CD4-positive, alpha-beta T cell treated with Interferon gamma for 1 hour (primary cell): ENCODE measurements at regions not wholly inside any gene's neighbourhood (a gene's known extent, or its start where the extent isn't known, plus 50 kb on each side); places are given as distances from the start of the nearest gene placed in this dataset.
"Not testable (repeated sequence)": the region's sequence is repeated elsewhere in the genome, so short reads cannot be mapped to it uniquely, and the experiment has no call there.

Experiments used
- DNase-seq: peaks from one replicate; pipeline ENCODE4 v3.0.0-alpha.2; 2020

DNA sequence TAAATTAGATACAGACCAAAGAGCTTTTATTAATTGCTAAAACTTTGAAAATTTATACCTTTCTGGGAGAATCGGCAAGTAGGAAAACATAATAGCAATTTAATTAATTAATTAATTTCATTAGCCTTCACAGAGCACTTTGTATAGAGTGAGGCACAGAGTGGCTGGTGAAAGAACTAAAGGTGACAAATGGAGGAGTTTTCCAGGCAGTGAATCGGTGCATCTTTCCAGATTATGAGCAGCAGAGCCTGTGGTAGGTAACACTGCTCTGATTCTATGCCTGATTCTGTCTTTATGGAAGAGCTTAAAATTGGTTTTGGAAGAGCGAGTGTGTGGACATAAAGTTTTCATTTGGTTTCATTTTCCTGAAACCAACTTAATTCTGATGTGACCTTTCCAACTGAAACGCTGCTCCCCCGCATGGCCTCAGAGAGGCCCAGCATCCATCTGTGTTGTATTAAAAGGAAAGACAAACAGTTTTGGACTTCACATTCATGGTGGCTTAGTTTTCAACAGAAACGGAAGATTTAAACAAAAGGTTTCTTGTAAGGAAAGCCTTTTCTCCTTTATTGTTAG, 188.9 kb upstream of the RPS23 start:
- no peak for DNase-seq

DNA sequence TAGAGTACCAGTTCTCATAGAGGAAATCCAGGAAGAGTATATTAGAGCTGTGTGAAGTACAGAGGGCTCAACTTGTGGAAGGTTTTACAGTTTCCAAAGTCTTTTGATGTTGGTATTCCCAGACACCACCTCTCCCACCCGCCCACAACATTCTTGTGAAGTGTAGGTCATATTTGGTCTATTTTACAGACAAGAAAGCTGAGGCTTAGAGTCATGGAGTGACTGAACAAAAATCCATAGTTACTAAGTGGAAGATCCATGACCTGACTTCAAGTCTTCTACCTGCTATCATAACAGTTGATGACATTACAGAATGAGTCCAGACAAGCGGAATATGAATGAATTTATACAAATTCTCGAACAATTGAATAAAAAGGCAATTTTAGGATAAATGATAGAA, 187.1 kb upstream of the RPS23 start:
- DNase-seq, result no peak

GRCh38 chr5:82459626-82460025, 181.5 kb upstream of the RPS23 start:
- DNase-seq, result no peak

DNA sequence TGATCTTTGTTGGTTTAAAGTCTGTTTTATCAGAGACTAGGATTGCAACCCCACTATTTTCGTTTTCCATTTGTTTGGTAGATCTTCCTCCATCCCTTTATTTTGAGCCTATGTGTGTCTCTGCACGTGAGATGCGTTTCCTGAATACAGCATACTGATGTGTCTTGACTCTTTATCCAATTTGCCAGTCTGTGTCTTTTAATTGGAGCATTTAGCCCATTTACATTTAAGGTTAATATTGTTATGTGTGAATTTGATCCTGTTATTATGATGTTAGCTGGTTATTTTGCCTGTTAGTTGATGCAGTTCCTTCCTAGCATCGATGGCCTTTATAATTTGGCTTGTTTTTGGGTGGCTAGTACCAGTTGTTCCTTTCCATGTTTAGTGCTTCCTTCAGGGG, 177.2 kb upstream of the RPS23 start:
- not testable (repeated sequence) for DNase-seq

DNA sequence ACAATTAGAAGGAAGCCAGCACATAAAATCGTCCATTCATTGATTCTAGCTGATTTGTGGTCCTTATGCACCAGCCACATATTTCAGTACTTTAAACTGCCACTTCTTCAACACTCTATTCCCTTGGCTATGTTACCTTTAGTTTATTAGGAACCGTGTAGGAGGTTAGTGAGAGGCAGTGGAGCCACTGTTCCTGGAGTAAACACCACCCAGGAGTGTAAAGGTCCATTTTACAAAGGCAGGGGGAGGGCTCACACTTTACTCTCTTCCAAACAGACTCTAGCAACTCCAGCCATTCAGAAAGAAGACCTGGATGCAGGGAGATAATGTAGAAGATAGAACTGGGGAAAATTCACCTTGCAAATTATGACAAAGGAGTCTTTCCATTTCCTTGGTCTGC, 170.2 kb upstream of the RPS23 start:
- no peak for DNase-seq

DNA sequence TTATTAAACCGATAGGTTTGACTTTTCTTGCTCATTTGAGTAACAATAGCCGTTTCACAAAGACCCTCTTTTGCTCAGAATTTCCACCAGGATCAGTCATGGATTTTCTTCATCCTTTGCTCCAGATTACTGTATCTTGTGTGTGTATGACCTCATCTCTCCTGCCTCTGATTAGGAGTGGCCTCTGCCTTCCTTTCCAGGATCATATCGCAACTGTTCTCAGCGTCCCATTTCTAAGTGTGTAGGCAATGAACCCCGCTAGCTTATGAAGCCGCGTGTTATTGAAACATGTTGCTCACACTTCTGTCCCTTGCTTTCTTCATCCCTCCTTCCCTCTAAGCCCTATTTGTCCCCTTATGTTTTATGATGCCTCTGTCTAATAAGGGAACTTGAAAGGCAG, 169.8 kb upstream of the RPS23 start:
- DNase-seq, result no peak

GRCh38 chr5:82446809-82447208, 168.7 kb upstream of the RPS23 start:
- DNase-seq, result no peak

DNA sequence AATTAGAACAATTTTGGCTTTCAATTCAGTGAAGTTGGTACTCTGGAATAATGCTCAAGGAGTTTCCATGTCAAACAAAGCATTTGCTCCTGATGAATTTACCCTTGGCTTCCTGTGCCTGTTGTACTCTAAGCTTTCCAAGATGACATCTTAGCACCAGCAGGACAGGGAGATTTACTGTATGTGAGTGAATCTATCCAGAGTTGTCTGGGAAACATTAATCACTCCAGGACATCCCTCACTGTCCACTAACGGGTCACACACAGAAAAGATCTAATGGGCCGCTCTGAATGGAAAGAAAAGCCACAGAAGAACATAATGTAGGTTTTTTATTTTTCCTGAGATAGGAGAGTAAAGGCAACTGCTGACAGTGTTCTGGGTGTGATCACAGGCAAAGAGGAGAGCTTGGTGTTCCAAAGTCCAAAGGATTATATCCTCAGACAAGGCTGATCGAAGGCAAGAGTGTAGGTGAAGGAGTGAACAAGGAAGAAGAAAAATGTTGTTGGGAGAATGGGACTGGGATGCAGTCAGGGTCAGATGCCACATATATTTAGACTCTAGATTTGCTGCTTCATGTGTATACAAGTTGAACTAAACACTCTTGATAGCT, 167.7 kb upstream of the RPS23 start:
- no peak for DNase-seq

DNA sequence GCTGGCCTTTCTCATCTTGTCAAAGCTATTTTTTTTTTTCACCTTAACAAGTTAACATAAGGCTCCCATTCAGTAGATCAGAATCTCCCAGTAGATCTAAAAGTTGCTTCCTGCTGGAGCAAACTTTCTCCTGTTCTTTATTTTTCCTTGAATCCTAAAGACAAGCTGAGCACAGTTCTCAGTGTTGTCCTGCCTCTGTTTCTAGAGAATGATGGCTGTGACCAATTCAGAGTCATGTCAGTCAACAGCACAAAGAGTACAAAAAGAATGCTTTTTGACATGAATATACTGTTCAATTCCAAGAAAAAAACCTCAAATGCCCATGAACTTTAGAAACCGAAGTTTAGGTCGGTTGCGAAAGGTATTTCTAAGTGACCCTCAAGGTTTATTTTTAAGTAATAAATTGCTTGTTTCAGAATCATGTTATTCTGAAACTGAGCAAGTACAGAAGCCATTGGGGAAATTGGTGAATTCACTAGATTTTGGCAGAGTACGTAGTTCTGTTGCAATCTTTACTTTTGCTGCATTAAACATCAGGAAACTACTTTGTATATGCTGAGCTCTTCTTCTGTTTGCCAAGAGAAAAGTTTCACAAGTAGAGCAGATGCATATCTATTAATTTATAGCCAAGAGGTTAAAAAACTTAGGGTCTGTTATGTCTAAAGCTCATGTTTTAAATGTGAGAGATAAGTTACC, 161.7 kb upstream of the RPS23 start:
- DNase-seq, result no peak

DNA sequence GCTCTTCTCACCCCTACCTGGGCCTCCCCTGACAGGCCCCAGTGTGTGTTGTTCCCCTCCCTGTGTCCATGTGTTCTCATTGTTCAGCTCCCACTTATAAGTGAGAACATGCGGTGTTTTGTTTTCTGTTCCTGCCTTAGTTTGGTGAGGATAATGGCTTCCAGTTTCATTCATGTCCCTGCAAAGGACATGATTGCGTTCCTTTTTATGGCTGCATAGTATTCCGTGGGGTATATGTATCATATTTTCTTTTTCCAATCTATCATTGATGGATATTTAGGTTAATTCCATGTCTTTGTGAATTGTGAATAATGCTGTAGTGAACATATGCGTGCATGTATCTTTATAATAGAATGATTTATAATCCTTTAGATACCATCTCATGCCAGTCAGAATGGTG, 159.4 kb upstream of the RPS23 start:
- not testable (repeated sequence) for DNase-seq

GRCh38 chr5:82436291-82436690, 158.1 kb upstream of the RPS23 start:
- no peak for DNase-seq

GRCh38 chr5:82434696-82435660, 156.8 kb upstream of the RPS23 start:
- not testable (repeated sequence) for DNase-seq

GRCh38 chr5:82426464-82427154, 148.5 kb upstream of the RPS23 start:
- DNase-seq, result no peak

DNA sequence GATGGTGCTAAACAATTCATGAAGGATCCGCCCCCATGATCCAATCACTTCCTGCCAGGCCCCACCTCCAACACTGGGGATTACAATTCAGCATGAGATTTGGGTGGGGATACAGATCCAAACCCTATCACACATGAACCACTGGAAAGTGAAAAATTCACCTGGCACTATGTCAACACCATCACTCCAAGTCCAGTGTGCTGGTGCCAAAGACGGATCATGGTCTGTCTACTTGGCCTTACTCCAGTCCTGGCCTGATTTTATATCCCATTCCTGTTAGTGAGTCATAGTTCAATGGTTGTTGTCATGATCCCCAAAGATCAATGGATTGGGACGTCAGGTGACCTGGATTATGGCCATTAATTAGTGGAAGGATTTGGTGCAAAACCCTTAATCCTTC, 147.4 kb upstream of the RPS23 start:
- DNase-seq, result no peak

DNA sequence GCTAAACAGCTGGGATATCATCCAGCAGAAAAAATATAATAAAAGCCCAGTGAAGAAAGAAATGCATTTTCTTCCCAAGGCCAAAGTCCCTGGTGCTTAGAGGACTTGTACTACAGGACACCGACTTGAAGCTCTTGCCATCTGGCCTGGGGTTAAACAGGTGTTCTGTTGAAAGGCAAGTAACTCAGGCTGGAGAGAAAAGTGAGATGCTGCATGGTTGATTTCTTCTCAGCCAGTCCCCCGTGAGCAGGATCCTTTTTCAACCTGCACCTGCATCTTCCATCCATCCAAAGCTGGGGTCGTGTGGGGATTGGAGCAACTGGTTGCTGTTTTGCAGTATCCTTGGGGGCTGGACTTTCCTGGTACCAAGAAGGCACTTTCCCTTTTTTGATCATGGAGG, 146.1 kb upstream of the RPS23 start:
- no peak for DNase-seq

DNA sequence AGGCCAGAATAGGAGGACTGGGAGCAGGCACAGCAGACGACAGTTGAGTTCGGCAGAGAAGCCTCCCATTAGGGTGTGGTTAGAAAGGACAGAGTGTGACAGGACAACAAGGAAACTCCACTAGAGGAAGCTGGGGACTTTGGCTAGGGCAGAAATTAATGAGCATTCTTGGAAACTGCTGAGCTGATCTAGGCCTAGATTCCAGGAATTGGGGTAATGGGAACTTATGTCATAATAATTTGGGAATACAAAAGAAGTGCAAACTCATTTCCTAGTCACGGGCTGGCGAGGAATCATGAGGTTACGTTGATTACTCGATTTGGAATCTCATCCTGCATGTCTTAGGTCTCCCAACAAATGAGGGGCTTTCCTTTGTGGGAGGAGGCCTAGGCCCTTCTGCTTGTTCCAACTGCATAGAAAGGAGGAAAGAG, 144.6 kb upstream of the RPS23 start:
- DNase-seq, result no peak

DNA sequence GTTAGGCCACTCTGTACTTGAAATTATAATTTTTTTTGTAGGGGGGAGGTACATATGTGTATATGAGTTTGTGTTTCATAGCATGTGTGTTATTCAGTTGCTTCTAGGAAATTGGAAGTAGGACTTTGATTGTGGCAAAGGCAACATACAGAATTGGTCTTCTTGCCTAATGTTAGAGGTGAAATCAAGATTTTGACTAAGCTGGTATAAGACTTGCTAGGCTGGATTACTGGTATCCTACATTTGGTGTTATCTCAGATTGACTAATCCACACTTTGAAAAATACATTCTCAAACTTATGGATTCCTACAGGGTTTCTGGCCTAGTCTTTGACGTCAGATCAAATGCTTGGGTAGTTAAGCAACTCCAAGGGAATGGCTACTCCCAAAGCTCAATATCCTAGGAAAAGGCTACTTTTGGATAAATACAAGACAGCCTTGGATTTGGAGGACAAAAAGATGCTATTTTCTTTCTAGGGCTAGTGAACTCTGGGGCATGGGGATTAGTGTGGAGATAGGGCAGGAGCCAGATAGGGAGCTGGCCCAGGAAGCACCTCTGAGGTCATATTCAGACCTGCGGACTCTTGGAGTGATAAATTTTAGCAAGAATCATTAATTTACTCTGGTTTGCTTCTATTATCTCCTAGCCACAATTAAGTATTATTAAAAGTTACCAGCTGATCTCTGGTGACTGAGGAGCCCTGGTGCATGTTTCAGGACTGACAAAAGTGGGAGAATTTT, 144.0 kb upstream of the RPS23 start:
- DNase-seq, result no peak

- DNase-seq, result no peak
Measured at GRCh38 chr5:82421119-82421518, 143.0 kb upstream of the RPS23 start.

DNA sequence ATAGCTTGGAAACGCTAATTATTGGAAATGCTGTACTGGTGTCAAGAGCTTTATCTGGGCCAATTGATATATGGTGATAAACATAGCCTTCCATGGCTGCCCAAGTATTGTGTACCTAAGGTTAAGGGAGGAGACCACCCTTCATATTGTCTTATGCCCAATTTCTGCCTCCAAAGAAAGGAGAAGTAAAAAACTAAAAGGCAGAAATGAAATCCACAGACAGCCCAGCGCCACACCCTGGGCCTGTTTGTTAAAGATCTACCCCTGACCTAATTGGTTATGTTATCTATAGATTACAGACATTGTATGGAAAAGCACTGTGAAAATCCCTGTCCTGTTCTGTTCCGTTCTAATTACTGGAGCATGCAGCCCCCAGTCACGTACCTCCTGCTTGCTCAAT, 142.4 kb upstream of the RPS23 start:
- DNase-seq, result not testable (repeated sequence)

DNA sequence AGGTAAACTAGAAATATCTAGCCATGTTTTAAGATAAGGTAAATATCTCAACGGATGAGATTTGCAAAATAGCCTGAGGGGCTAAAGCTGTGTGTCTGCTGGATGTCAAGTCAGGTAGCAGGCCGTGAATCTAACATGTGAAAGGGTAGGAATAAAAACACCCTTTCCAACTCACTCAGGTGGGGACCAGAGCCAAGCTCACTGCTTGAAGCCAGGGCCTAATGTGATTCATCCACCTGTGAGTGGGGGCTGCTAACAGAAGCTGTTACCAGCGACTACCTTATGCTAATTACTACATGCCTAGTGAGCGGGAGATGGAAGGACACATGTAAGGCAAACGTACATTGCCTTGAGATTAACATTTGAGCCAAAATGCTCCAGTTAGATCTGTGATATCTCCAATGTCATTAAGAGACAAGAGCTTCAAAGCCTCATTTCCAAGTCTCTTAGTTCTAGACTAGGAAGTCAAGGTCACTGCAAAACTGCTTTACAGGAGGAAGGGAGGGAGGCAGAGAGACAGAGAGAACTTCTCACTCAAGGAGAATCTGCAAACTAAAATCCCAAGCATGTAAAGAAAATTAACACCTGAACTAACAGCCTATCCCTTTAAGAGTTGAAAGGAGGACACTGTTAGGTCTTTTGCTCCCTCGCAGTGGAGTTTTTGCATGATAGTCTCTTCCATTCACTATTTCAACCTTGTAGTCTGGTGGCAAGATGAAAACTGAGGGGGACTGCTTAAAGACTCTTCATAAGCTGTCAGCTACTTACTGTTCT, 141.6 kb upstream of the RPS23 start:
- DNase-seq, result no peak

DNA sequence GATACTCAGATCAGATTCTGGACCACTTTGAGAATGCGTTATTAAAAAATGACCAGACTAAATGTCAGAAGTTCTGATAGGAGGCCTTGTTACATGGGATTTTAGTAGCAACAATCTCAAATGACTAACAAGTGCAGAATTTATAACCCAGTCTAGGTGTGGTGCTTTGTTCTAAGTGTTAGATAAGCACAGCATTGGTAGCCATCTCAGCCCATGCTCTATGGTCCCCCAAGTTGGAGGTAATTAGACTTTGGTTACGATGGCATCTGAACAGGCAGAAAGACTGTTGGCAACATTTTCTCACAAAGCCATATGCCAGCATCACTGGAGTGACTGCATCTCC, 140.4 kb upstream of the RPS23 start:
- DNase-seq, result no peak
